ENCODE measurements at regions not wholly inside any gene's neighbourhood (a gene's known extent, or its start where the extent isn't known, plus 50 kb on each side); places are given as distances from the start of the nearest gene placed in this dataset.

DNA sequence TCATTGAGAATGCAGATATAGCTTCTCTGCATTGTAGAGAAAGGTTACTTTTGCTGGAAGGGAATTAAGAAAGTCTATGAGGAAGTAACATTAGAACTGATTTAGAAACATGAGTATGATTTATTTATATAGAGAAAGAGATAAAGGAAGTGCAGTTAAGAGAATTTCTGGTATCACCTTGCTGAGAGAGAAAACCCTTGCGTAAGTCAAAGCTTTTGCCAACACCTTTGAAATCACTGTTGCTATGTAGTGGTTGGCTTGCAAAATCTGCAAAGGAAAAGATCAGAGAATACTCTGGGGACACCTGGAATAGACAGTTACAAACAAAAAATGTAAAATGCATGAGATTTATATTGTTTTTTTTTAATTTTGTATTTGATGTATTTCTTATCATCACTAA, 137.3 kb upstream of the RXFP1 start:
- no peak for DNase-seq
- Mint-ChIP-seq H3K27me3 (peaks cover 4% of the 10 kb centered on the region), H3K4me1 (ENCODE audit: low read depth) (no peaks in the 10 kb centered on the region), H3K9me3 (no peaks in the 10 kb centered on the region), H3K36me3 (ENCODE audit: low read depth) (no peaks in the 10 kb centered on the region), H3K4me3 (no peak overlapping the region), H3K27ac (no peak overlapping the region)
- no peaks in the 10 kb centered on the region for H3K9me3 ChIP-seq (ENCODE audit: control insufficient read depth in 1 of 2, insufficient read depth in 1 of 2, low read length in 2 of 2)
- no peaks in the 10 kb centered on the region for H3K27me3 ChIP-seq (ENCODE audit: control insufficient read depth in 1 of 2, insufficient read depth in 2 of 2, low read length in 2 of 2)
- no peak for ATAC-seq (ENCODE audit: poor library complexity)
- TF ChIP-seq CTCF (IDR thresholded peaks at IDR 0.05) = no peak
- ChIA-PET POLR2A (no interaction called here), CTCF (no interaction called here)
- no peak overlapping the region for H3K27ac ChIP-seq (ENCODE audit: low read depth in 1 of 2, low read length in 2 of 2)
- intact Hi-C loops (cut with DNase I, micrococcal nuclease) = no loop called here
- no peaks in the 10 kb centered on the region for H3K36me3 ChIP-seq (ENCODE audit: insufficient read depth, low read length)
- no peaks in the 10 kb centered on the region for H3K4me1 ChIP-seq (ENCODE audit: insufficient read depth, low read length)
- no peak overlapping the region for H3K4me3 ChIP-seq (ENCODE audit: low read length)

DNA sequence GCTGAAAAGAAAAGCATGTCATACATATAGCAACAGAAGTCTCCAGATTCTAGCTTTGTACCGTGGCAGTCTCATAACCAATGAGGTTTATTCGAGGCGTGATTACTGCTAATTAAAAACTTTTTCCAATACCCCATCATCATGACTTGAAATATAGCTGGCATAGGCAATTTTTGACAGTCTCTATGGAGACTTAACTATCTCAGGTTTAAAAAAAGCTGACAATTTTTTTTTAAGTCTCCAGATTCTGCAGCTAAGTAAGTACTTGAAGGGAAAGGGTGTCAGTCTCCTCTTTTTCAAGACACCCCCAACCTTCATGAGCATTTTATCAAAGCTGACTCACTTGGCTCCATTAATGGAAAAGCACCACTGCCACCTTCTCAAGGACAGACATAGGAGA, 126.3 kb upstream of the RXFP1 start:
- no peaks in the 10 kb centered on the region for H3K4me1 Mint-ChIP-seq (ENCODE audit: low read depth)
- H3K36me3 Mint-ChIP-seq (ENCODE audit: low read depth) = no peaks in the 10 kb centered on the region
- CTCF ChIA-PET = no interaction called here
- H3K27ac Mint-ChIP-seq = no peak overlapping the region
- no peaks in the 10 kb centered on the region for H3K9me3 Mint-ChIP-seq
- H3K27me3 ChIP-seq (ENCODE audit: control insufficient read depth in 1 of 2, insufficient read depth in 2 of 2, low read length in 2 of 2) = no peaks in the 10 kb centered on the region
- no peaks in the 10 kb centered on the region for H3K27me3 Mint-ChIP-seq
- intact Hi-C loops (cut with DNase I, micrococcal nuclease) = no loop called here
- DNase-seq (no peak), ATAC-seq (ENCODE audit: poor library complexity) (no peak)
- H3K27ac ChIP-seq (ENCODE audit: low read depth in 1 of 2, low read length in 2 of 2) = no peak overlapping the region
- H3K9me3 ChIP-seq (ENCODE audit: control insufficient read depth in 1 of 2, insufficient read depth in 1 of 2, low read length in 2 of 2) = no peaks in the 10 kb centered on the region
- no peaks in the 10 kb centered on the region for H3K36me3 ChIP-seq (ENCODE audit: insufficient read depth, low read length)
- H3K4me3 ChIP-seq (ENCODE audit: low read length) = no peak overlapping the region
- no peak overlapping the region for H3K4me3 Mint-ChIP-seq
- no peak for TF ChIP-seq CTCF (IDR thresholded peaks at IDR 0.05)
- no peaks in the 10 kb centered on the region for H3K4me1 ChIP-seq (ENCODE audit: insufficient read depth, low read length)
- POLR2A ChIA-PET = no interaction called here

- ChIA-PET POLR2A (no interaction called here), CTCF (no interaction called here)
- Histone ChIP-seq H3K27ac (ENCODE audit: low read depth in 1 of 2, low read length in 2 of 2) (no peak overlapping the region), H3K36me3 (ENCODE audit: insufficient read depth, low read length) (no peaks in the 10 kb centered on the region), H3K9me3 (ENCODE audit: control insufficient read depth in 1 of 2, insufficient read depth in 1 of 2, low read length in 2 of 2) (no peaks in the 10 kb centered on the region), H3K27me3 (ENCODE audit: control insufficient read depth in 1 of 2, insufficient read depth in 2 of 2, low read length in 2 of 2) (no peaks in the 10 kb centered on the region), H3K4me3 (ENCODE audit: low read length) (no peak overlapping the region), H3K4me1 (ENCODE audit: insufficient read depth, low read length) (no peaks in the 10 kb centered on the region)
- H3K4me3 Mint-ChIP-seq = no peak overlapping the region
- intact Hi-C loops (cut with DNase I, micrococcal nuclease) = no loop called here
- H3K36me3 Mint-ChIP-seq (ENCODE audit: low read depth) = no peaks in the 10 kb centered on the region
- H3K27me3 Mint-ChIP-seq = no peaks in the 10 kb centered on the region
- DNase-seq = no peak
- TF ChIP-seq CTCF (IDR thresholded peaks at IDR 0.05) = no peak
- H3K27ac Mint-ChIP-seq = no peak overlapping the region
- ATAC-seq (ENCODE audit: poor library complexity) = no peak
- no peaks in the 10 kb centered on the region for H3K4me1 Mint-ChIP-seq (ENCODE audit: low read depth)
- no peaks in the 10 kb centered on the region for H3K9me3 Mint-ChIP-seq
These were observed 125.8 kb upstream of the RXFP1 start for GRCh38 chr4:158395889-158396288.
